Upper lobe of right lung (tissue), 1 donor: ENCODE measurements at regions not wholly inside any gene's neighbourhood (a gene's known extent, or its start where the extent isn't known, plus 50 kb on each side); places are given as distances from the start of the nearest gene placed in this dataset.

ENCODE experiments used
- ATAC-seq: fragments of 200-7000 bp; cut with Tn5 transposase; one replicate; pipeline ENCODE4 v1.9.1; 2020; ENCODE audit warnings: mild to moderate bottlenecking, moderate library complexity
- DNase-seq: peaks from one replicate; pipeline ENCODE4 v3.0.0-alpha.2; 2020
- H3K27ac ChIP-seq: fragments of 200-600 bp; one replicate; pipeline ENCODE4 v1.8.0; 2022
- H3K27me3 ChIP-seq: fragments of 200-600 bp; one replicate; pipeline ENCODE4 v1.8.0; 2022; ENCODE audit warnings: mild to moderate bottlenecking
- H3K36me3 ChIP-seq: fragments of 200-600 bp; one replicate; pipeline ENCODE4 v1.8.0; 2022
- H3K4me1 ChIP-seq: fragments of 200-600 bp; one replicate; pipeline ENCODE4 v1.8.0; 2022
- H3K4me3 ChIP-seq: fragments of 200-600 bp; one replicate; pipeline ENCODE4 v1.8.0; 2022; ENCODE audit warnings: mild to moderate bottlenecking
- H3K9me3 ChIP-seq: fragments of 200-600 bp; one replicate; pipeline ENCODE4 v1.8.0; 2022
- intact Hi-C: fragments of 100-400 bp; cut with DNase I; formaldehyde crosslinking; loops from one replicate; pipeline ENCODE4 v1.11.0; 2022
- TF ChIP-seq, protein P1 (sequence below): fragments of 200-600 bp; IDR thresholded peaks from one replicate; pipeline ENCODE4 v1.8.0; 2022; ENCODE audit warnings: antibody characterized with exemption
- donor health status: DM: no; HTN: yes; CAD: no; lungs with severe emphysema.

GRCh38 chr4:22103768-22104167 is 155.2 kb upstream of the KCNIP4 start:
- no peak overlapping the region for H3K4me3 ChIP-seq
- no peaks in the 10 kb centered on the region for H3K36me3 ChIP-seq
- H3K9me3 ChIP-seq = no peaks in the 10 kb centered on the region
- H3K4me1 ChIP-seq = no peaks in the 10 kb centered on the region
- no peaks in the 10 kb centered on the region for H3K27me3 ChIP-seq
- no peak for DNase-seq
- H3K27ac ChIP-seq = no peak overlapping the region
- no peak for ATAC-seq
- intact Hi-C loops = no loop called here
- TF ChIP-seq, protein P1, sequence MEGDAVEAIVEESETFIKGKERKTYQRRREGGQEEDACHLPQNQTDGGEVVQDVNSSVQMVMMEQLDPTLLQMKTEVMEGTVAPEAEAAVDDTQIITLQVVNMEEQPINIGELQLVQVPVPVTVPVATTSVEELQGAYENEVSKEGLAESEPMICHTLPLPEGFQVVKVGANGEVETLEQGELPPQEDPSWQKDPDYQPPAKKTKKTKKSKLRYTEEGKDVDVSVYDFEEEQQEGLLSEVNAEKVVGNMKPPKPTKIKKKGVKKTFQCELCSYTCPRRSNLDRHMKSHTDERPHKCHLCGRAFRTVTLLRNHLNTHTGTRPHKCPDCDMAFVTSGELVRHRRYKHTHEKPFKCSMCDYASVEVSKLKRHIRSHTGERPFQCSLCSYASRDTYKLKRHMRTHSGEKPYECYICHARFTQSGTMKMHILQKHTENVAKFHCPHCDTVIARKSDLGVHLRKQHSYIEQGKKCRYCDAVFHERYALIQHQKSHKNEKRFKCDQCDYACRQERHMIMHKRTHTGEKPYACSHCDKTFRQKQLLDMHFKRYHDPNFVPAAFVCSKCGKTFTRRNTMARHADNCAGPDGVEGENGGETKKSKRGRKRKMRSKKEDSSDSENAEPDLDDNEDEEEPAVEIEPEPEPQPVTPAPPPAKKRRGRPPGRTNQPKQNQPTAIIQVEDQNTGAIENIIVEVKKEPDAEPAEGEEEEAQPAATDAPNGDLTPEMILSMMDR = no peak

- no peak for ATAC-seq
- H3K27me3 ChIP-seq = no peaks in the 10 kb centered on the region
- TF ChIP-seq, protein P1 = no peak
- no peaks in the 10 kb centered on the region for H3K36me3 ChIP-seq
- H3K4me1 ChIP-seq = no peaks in the 10 kb centered on the region
- intact Hi-C loops = no loop called here
- no peak overlapping the region for H3K27ac ChIP-seq
- H3K4me3 ChIP-seq = no peak overlapping the region
- H3K9me3 ChIP-seq = no peaks in the 10 kb centered on the region
- no peak for DNase-seq
Observed at GRCh38 chr4:22099896-22100295, 151.3 kb upstream of the KCNIP4 start.

- DNase-seq (no peak), ATAC-seq (no peak)
- H3K9me3 ChIP-seq = no peaks in the 10 kb centered on the region
- H3K27ac ChIP-seq = no peak overlapping the region
- H3K4me1 ChIP-seq = no peaks in the 10 kb centered on the region
- no peaks in the 10 kb centered on the region for H3K36me3 ChIP-seq
- H3K4me3 ChIP-seq = no peak overlapping the region
- intact Hi-C loops = no loop called here
- TF ChIP-seq, protein P1 = no peak
- no peaks in the 10 kb centered on the region for H3K27me3 ChIP-seq
Observed at GRCh38 chr4:22097596-22097995, 149.0 kb upstream of the KCNIP4 start.

GRCh38 chr4:22094217-22094616 is 145.6 kb upstream of the KCNIP4 start:
- Histone ChIP-seq H3K4me1 (no peaks in the 10 kb centered on the region), H3K27me3 (no peaks in the 10 kb centered on the region), H3K4me3 (no peak overlapping the region), H3K9me3 (no peaks in the 10 kb centered on the region), H3K27ac (no peak overlapping the region), H3K36me3 (no peaks in the 10 kb centered on the region)
- TF ChIP-seq, protein P1 = no peak
- DNase-seq = no peak
- intact Hi-C loops = no loop called here
- no peak for ATAC-seq

DNA sequence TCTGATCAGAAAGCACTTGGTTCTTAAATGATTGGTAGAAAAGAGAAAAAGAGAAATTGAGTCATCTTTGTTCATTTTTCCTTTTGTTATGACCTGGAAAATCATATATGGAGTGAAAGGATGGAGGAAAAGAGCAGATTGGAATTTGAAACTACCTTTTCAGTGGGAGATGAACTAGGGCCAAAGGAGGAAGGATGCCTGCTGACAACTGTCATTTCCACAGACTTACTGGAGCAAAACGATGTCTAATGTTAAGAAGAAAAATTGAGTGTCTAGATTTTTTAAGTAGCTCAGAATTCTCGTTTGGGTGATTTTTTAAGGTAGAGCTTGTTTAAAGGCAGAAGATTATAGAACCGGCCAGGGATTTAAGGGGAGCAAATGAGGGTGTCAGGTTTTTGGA is 144.6 kb upstream of the KCNIP4 start:
- Histone ChIP-seq H3K9me3 (no peaks in the 10 kb centered on the region), H3K27ac (no peak overlapping the region), H3K4me3 (no peak overlapping the region), H3K27me3 (no peaks in the 10 kb centered on the region), H3K4me1 (no peaks in the 10 kb centered on the region), H3K36me3 (no peaks in the 10 kb centered on the region)
- TF ChIP-seq, protein P1 = no peak
- DNase-seq (no peak), ATAC-seq (no peak)
- intact Hi-C loops = no loop called here

DNA sequence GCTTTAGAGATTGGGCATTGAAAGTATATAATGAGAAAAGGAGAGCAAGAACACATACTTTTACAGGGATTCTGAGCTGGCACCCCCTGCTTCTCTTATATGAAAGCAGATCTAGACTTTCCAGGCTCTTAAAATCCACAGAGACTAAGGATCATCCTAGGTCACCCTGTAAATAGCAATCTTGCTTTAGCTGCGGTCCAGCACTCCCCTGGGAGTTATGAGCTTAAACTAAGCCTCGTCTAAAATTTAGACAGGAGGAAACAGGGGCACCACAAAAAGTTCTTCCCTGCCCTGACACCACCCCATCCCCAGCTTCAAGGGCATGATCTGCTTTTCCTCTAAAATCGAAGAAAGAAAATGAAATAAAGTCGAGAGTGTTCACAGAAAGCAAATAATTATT is 143.3 kb upstream of the KCNIP4 start:
- no peak overlapping the region for H3K4me3 ChIP-seq
- DNase-seq (no peak), ATAC-seq (no peak)
- no peaks in the 10 kb centered on the region for H3K27me3 ChIP-seq
- H3K36me3 ChIP-seq = no peaks in the 10 kb centered on the region
- no peaks in the 10 kb centered on the region for H3K9me3 ChIP-seq
- no peaks in the 10 kb centered on the region for H3K4me1 ChIP-seq
- no peak overlapping the region for H3K27ac ChIP-seq
- intact Hi-C loops = no loop called here
- TF ChIP-seq, protein P1 = no peak
